MV-4-11 (cell line): ENCODE measurements at regions not wholly inside any gene's neighbourhood (a gene's known extent, or its start where the extent isn't known, plus 50 kb on each side); places are given as distances from the start of the nearest gene placed in this dataset.

ENCODE experiments used
- DNase-seq: peaks from one replicate; lab custom pipeline; 2025; lab: John Stamatoyannopoulos, UW

- no peak for DNase-seq
Observed at GRCh38 chr2:19717446-19717845, 184.3 kb downstream of the TTC32 start.

- DNase-seq = no peak
Observed at GRCh38 chr2:19714926-19715325, 186.9 kb downstream of the TTC32 start.

GRCh38 chr2:19712850-19713249 is 188.9 kb downstream of the TTC32 start:
- no peak for DNase-seq

- peak; percentile 13 for DNase-seq
Observed at GRCh38 chr2:19711470-19712372, 190.1 kb downstream of the TTC32 start.

GRCh38 chr2:19710230-19710629 is 191.6 kb downstream of the TTC32 start:
- no peak for DNase-seq

GRCh38 chr2:19709553-19709952 is 192.2 kb downstream of the TTC32 start:
- DNase-seq = no peak

GRCh38 chr2:19708776-19709175 is 193.0 kb downstream of the TTC32 start:
- DNase-seq = no peak

- no peak for DNase-seq
Observed at GRCh38 chr2:19706332-19706731, 195.5 kb downstream of the TTC32 start.

GRCh38 chr2:19702267-19702666 is 199.5 kb downstream of the TTC32 start:
- no peak for DNase-seq

GRCh38 chr2:19700861-19701585 is 200.8 kb downstream of the TTC32 start:
- DNase-seq = no peak

- DNase-seq = no peak
Observed at GRCh38 chr2:19697131-19697530, 204.7 kb downstream of the TTC32 start.

- DNase-seq = no peak
Observed at GRCh38 chr2:19695706-19696105, 206.1 kb downstream of the TTC32 start.

GRCh38 chr2:19691892-19692291 is 209.9 kb downstream of the TTC32 start:
- DNase-seq = no peak

GRCh38 chr2:19690429-19690828 is 211.4 kb downstream of the TTC32 start:
- no peak for DNase-seq

GRCh38 chr2:19689646-19690168 is 212.1 kb downstream of the TTC32 start:
- no peak for DNase-seq

- DNase-seq = no peak
Observed at GRCh38 chr2:19688059-19688458, 213.7 kb downstream of the TTC32 start.

- no peak for DNase-seq
Observed at GRCh38 chr2:19687017-19687659, 214.6 kb downstream of the TTC32 start.

- no peak for DNase-seq
Observed at GRCh38 chr2:19686439-19686838, 215.3 kb downstream of the TTC32 start.

- DNase-seq = no peak
Observed at GRCh38 chr2:19685731-19686130, 216.1 kb downstream of the TTC32 start.

GRCh38 chr2:19684516-19684915 is 217.3 kb downstream of the TTC32 start:
- DNase-seq = no peak

- DNase-seq = no peak
Observed at GRCh38 chr2:19683556-19683955, 218.2 kb downstream of the TTC32 start.

GRCh38 chr2:19682493-19682892 is 219.3 kb downstream of the TTC32 start:
- DNase-seq = no peak
